GM18909 (cell line): ENCODE measurements at regions not wholly inside any gene's neighbourhood (a gene's known extent, or its start where the extent isn't known, plus 50 kb on each side); places are given as distances from the start of the nearest gene placed in this dataset.

Experiments
- ATAC-seq: cut with Tn5 transposase; IDR thresholded peaks from one replicate; pipeline ENCODE4 v1.9.1; 2021; ENCODE audit warnings: mild to moderate bottlenecking; ENCODE audit not compliant: unreplicated experiment, poor library complexity

- ATAC-seq: no peak
These were observed 144.3 kb upstream of the MTAP start for GRCh38 chr9:21657966-21658667.

GRCh38 chr9:21660976-21661375 lies 141.5 kb upstream of the MTAP start:
- ATAC-seq: no peak

- ATAC-seq: no peak
These were observed 140.8 kb upstream of the MTAP start for GRCh38 chr9:21661626-21662025.

- ATAC-seq: no peak
These were observed 133.9 kb upstream of the MTAP start for GRCh38 chr9:21668516-21668915.

- ATAC-seq: no peak
These were observed 132.7 kb upstream of the MTAP start for GRCh38 chr9:21669701-21670100.

- ATAC-seq: no peak
These were observed 132.1 kb upstream of the MTAP start for GRCh38 chr9:21670374-21670773.

GRCh38 chr9:21672140-21672539 lies 130.3 kb upstream of the MTAP start:
- no peak for ATAC-seq

- ATAC-seq: no peak
These were observed 129.7 kb upstream of the MTAP start for GRCh38 chr9:21672761-21673160.

GRCh38 chr9:21674894-21675293 lies 127.5 kb upstream of the MTAP start:
- no peak for ATAC-seq

GRCh38 chr9:21677387-21677786 lies 125.0 kb upstream of the MTAP start:
- ATAC-seq: no peak

- ATAC-seq: no peak
These were observed 124.6 kb upstream of the MTAP start for GRCh38 chr9:21677834-21678233.

- ATAC-seq: no peak
These were observed 123.0 kb upstream of the MTAP start for GRCh38 chr9:21679432-21679831.

GRCh38 chr9:21680590-21680989 lies 121.8 kb upstream of the MTAP start:
- no peak for ATAC-seq

- ATAC-seq: no peak
These were observed 120.8 kb upstream of the MTAP start for GRCh38 chr9:21681641-21682040.

- ATAC-seq: no peak
These were observed 120.1 kb upstream of the MTAP start for GRCh38 chr9:21682381-21682780.

- no peak for ATAC-seq
These were observed 119.5 kb upstream of the MTAP start for GRCh38 chr9:21682981-21683380.

- ATAC-seq: no peak
These were observed 118.8 kb upstream of the MTAP start for GRCh38 chr9:21683484-21684175.

- ATAC-seq: no peak
These were observed 118.2 kb upstream of the MTAP start for GRCh38 chr9:21684231-21684630.

GRCh38 chr9:21684831-21685362 lies 117.5 kb upstream of the MTAP start:
- no peak for ATAC-seq

GRCh38 chr9:21685502-21685901 lies 116.9 kb upstream of the MTAP start:
- ATAC-seq: no peak

- ATAC-seq: no peak
These were observed 115.7 kb upstream of the MTAP start for GRCh38 chr9:21686738-21687137.

GRCh38 chr9:21687351-21687750 lies 115.1 kb upstream of the MTAP start:
- no peak for ATAC-seq
